GM12878 (cell line): ENCODE measurements at regions not wholly inside any gene's neighbourhood (a gene's known extent, or its start where the extent isn't known, plus 50 kb on each side); places are given as distances from the start of the nearest gene placed in this dataset.

Experiments used
- ATAC-seq: fragments of 200-7000 bp; cut with Tn5 transposase; 3 replicates; pipeline ENCODE4 v1.9.1; 2020; ENCODE audit warnings: mild to moderate bottlenecking, moderate library complexity
- BruUV-seq: library from RNA; stranded (reverse); fragments of 400-500 nt; replicated peaks from 2 replicates; lab custom pipeline; 2021; lab: Mats Ljungman, UMichigan
- CTCF ChIA-PET: fragments of 300-600 bp; sonication (Branson Sonifier 250); formaldehyde crosslinking; extraction: SDS; loops from one replicate; lab custom pipeline; 2021; ENCODE audit warnings: inconsistent platforms; lab: Yijun Ruan, JAX
- POLR2A ChIA-PET: fragments of 350-600 bp; formaldehyde crosslinking; extraction: SDS; loops from one replicate; lab custom pipeline; 2021; ENCODE audit warnings: inconsistent platforms; lab: Charles Lee
- RAD21 ChIA-PET: fragments of 300-600 bp; sonication (Branson Sonifier 250); formaldehyde crosslinking; loops from one replicate; lab custom pipeline; 2023; ENCODE audit warnings: antibody characterized with exemption; ENCODE audit not compliant: unreplicated experiment; lab: Charles Lee
- SMC1A ChIA-PET: fragments of 300-600 bp; sonication (Branson Sonifier 250); formaldehyde crosslinking; loops from one replicate; lab custom pipeline; 2023; ENCODE audit not compliant: unreplicated experiment, uncharacterized antibody; lab: Charles Lee
- DNase-seq: peaks from one replicate; pipeline ENCODE4 v3.0.0-alpha.2; 2011; ENCODE audit warnings: low read depth, low spot score
- FAIRE-seq: peaks from 3 replicates; lab custom pipeline; 2011; peaks lifted over from hg19 to GRCh38; lab: Jason Lieb, UNC
- H2AFZ ChIP-seq: 2 replicates; pipeline ENCODE4 v1.6.0; 2011; ENCODE audit warnings: low read depth, low read length, control low read depth; ENCODE audit not compliant: control insufficient read depth
- H3K27ac ChIP-seq: 2 replicates; pipeline ENCODE4 v1.5.1; 2011; ENCODE audit warnings: control low read depth; ENCODE audit not compliant: control insufficient read depth, insufficient read depth
- H3K27me3 ChIP-seq, 2 experiments: replicated peaks in 1 of 2; 2 replicates each; pipeline versions ENCODE4 v1.6.0 to v1.6.1; 2011; ENCODE audit warnings: low read length in 1 of 2; ENCODE audit not compliant: control insufficient read depth in 2 of 2, insufficient read depth in 2 of 2
- H3K36me3 ChIP-seq, 2 experiments: 2 replicates each; pipeline ENCODE4 v1.5.1; 2011; ENCODE audit warnings: low read length in 1 of 2; ENCODE audit not compliant: control insufficient read depth in 2 of 2, insufficient read depth in 2 of 2
- H3K4me1 ChIP-seq: 2 replicates; pipeline ENCODE4 v1.6.1; 2011; ENCODE audit warnings: mild to moderate bottlenecking, low read length, moderate library complexity, mixed read lengths; ENCODE audit not compliant: control insufficient read depth, insufficient read depth
- H3K4me2 ChIP-seq: 2 replicates; pipeline ENCODE4 v1.6.0; 2011; ENCODE audit warnings: control low read depth; ENCODE audit not compliant: control insufficient read depth, insufficient read depth
- H3K4me3 ChIP-seq: fragments of 200-600 bp; sonication (generic); 2 replicates; pipeline ENCODE4 v1.5.1; 2016
- H3K79me2 ChIP-seq: 2 replicates; pipeline ENCODE4 v1.6.0; 2011; ENCODE audit warnings: low read length; ENCODE audit not compliant: control insufficient read depth, insufficient read depth
- H3K9ac ChIP-seq: 2 replicates; pipeline ENCODE4 v1.8.0; 2011; ENCODE audit warnings: low read length, control low read depth, mixed read lengths; ENCODE audit not compliant: control insufficient read depth, insufficient read depth
- H3K9me3 ChIP-seq: replicated peaks from 3 replicates; pipeline ENCODE4 v1.5.1; 2011; ENCODE audit warnings: mild to moderate bottlenecking, low read length; ENCODE audit not compliant: control insufficient read depth, insufficient read depth
- H4K20me1 ChIP-seq: 2 replicates; pipeline ENCODE4 v1.6.0; 2011; ENCODE audit not compliant: control insufficient read depth, insufficient read depth
- CHD1 ChIP-seq: IDR thresholded peaks from 2 replicates; pipeline ENCODE4 v1.6.1; 2012; ENCODE audit warnings: low read depth, low read length, improper control_type of control experiment
- GABPA ChIP-seq: IDR thresholded peaks from 2 replicates; pipeline ENCODE4 v1.6.1; 2014; ENCODE audit warnings: antibody characterized with exemption, low read depth, mild to moderate bottlenecking, inconsistent platforms
- IKZF1 ChIP-seq: fragments of 450-650 bp; conservative IDR thresholded peaks from 2 replicates; pipeline ENCODE4 v1.6.1; 2017; ENCODE audit warnings: antibody characterized with exemption, mild to moderate bottlenecking
- JUNB ChIP-seq: IDR thresholded peaks from 2 replicates; pipeline ENCODE4 v1.6.1; 2016; ENCODE audit warnings: antibody characterized with exemption, mild to moderate bottlenecking
- KLF5 ChIP-seq: fragments of 450-650 bp; IDR thresholded peaks from 2 replicates; pipeline ENCODE4 v1.6.1; 2014; ENCODE audit warnings: mild to moderate bottlenecking; ENCODE audit not compliant: partially characterized antibody
- MTA2 ChIP-seq: fragments of 450-650 bp; IDR thresholded peaks from 2 replicates; pipeline ENCODE4 v1.6.1; 2016; ENCODE audit warnings: low read depth, mild to moderate bottlenecking, moderate library complexity
- MYC ChIP-seq: IDR thresholded peaks from 2 replicates; pipeline ENCODE4 v1.6.1; 2011; ENCODE audit warnings: mild to moderate bottlenecking, low read length, moderate library complexity, inconsistent platforms; ENCODE audit not compliant: insufficient read depth, insufficient replicate concordance, insufficient read length, severe bottlenecking
- SIX5 ChIP-seq: IDR thresholded peaks from 2 replicates; pipeline ENCODE4 v1.6.1; 2011; ENCODE audit warnings: mild to moderate bottlenecking, low read depth, low read length, moderate library complexity; ENCODE audit not compliant: severe bottlenecking
- STAT1 ChIP-seq: fragments of 450-650 bp; conservative IDR thresholded peaks from 2 replicates; pipeline ENCODE4 v1.6.1; 2014; ENCODE audit warnings: antibody characterized with exemption, mild to moderate bottlenecking
- ZBTB33 ChIP-seq: fragments of 450-650 bp; IDR thresholded peaks from 2 replicates; pipeline ENCODE4 v1.6.1; 2017; ENCODE audit warnings: mild to moderate bottlenecking
- ZZZ3 ChIP-seq: IDR thresholded peaks from 2 replicates; pipeline ENCODE4 v1.6.1; 2011; ENCODE audit warnings: low read depth; ENCODE audit not compliant: control insufficient read depth, insufficient read length
- WGBS: methylation state at CpG from one replicate; pipeline ENCODE4 v1.1.6; 2016; ENCODE audit warnings: low lambda C conversion rate; ENCODE audit not compliant: insufficient replicate concordance, insufficient coverage; ENCODE audit errors: missing lambda C conversion rate; 5-methylcytosine and 5-hydroxymethylcytosine counted together
- in situ Hi-C: fragments of 300-500 bp; cut with MboI; formaldehyde crosslinking; loops from 9 replicates; pipeline ENCODE4 v1.14.3; 2018; ENCODE audit warnings: mixed read lengths
- intact Hi-C: fragments of 100-400 bp; cut with micrococcal nuclease; formaldehyde crosslinking; loops from one replicate; pipeline ENCODE4 v1.14.2; 2022; ENCODE audit not compliant: unreplicated experiment
- TF ChIP-seq, protein P1 (sequence below): fragments of 450-650 bp; conservative IDR thresholded peaks from 2 replicates; pipeline ENCODE4 v1.6.1; 2017; ENCODE audit warnings: mild to moderate bottlenecking, moderate library complexity

- no peak for TF ChIP-seq STAT1
- TF ChIP-seq CHD1, result no peak
Observed at GRCh38 chr5:53327811-53328334, 152.6 kb upstream of the FST start (continued).

DNA sequence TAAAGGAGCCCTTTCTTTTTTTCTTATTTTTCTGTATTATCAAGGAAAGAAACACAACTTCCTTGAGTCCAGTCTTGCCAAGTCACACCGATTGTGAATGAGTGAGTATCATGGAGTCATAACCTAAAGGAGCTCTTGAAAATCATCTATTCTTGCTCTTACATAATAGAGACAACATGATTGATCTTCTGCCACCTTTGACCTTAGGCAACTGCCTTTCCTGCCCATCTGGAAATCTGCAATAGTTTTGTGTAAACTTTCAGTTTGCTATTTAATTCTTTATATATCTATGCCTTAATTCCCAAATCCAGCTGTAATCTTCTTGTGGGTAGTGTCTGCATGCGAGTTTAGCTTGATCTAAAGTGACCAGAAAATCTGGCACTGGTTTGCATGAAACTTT lies 149.9 kb upstream of the FST start:
- ChIA-PET CTCF (no interaction called here), RAD21 (no interaction called here), SMC1A (no interaction called here), POLR2A (no interaction called here)
- no peaks in the 10 kb centered on the region for H3K4me1 ChIP-seq
- FAIRE-seq, result no peak
- no peak overlapping the region for H2AFZ ChIP-seq
- ATAC-seq, result no peak
- H4K20me1 ChIP-seq, result no peaks in the 10 kb centered on the region
- H3K27ac ChIP-seq, result no peak overlapping the region
- intact Hi-C loops, result no loop called here
- H3K27me3 ChIP-seq, result no peaks in the 10 kb centered on the region
- WGBS, result 0% methylated on average over 2 of the region's 2 CpGs
- in situ Hi-C loops, result no loop called here
- no peaks in the 10 kb centered on the region for H3K36me3 ChIP-seq
- H3K4me3 ChIP-seq, result no peak overlapping the region
- DNase-seq, result no peak
- H3K4me2 ChIP-seq, result no peak overlapping the region
- H3K79me2 ChIP-seq, result no peaks in the 10 kb centered on the region
- no peaks in the 10 kb centered on the region for H3K9me3 ChIP-seq
- TF ChIP-seq KLF5, result no peak
- no peak overlapping the region for H3K9ac ChIP-seq
- no TSS peak for BruUV-seq

DNA sequence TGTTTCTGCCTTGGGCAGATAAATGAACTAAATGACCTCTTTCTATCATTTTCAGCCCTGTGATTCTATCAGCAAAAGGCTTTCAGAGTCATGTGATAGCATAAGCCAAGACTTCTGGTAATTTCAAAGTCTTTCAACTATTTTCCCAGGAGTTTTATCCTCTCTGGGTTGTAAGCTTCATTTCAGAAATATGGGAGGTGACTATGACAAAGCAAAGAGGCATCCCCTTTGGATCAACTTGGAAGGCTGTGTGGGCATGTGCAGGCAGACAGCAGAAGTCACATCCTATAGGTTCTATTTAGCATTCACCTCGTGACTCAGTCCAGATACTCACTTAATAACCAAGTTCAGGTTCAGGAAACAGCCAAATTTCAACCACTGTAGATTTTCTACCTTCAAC lies 149.0 kb upstream of the FST start:
- H3K4me3 ChIP-seq, result no peak overlapping the region
- in situ Hi-C loops, result no loop called here
- no peak overlapping the region for H3K27ac ChIP-seq
- no peak for TF ChIP-seq GABPA
- TF ChIP-seq, protein P1, sequence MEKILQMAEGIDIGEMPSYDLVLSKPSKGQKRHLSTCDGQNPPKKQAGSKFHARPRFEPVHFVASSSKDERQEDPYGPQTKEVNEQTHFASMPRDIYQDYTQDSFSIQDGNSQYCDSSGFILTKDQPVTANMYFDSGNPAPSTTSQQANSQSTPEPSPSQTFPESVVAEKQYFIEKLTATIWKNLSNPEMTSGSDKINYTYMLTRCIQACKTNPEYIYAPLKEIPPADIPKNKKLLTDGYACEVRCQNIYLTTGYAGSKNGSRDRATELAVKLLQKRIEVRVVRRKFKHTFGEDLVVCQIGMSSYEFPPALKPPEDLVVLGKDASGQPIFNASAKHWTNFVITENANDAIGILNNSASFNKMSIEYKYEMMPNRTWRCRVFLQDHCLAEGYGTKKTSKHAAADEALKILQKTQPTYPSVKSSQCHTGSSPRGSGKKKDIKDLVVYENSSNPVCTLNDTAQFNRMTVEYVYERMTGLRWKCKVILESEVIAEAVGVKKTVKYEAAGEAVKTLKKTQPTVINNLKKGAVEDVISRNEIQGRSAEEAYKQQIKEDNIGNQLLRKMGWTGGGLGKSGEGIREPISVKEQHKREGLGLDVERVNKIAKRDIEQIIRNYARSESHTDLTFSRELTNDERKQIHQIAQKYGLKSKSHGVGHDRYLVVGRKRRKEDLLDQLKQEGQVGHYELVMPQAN, result no peak
- no peak for TF ChIP-seq SIX5
- no peak for TF ChIP-seq JUNB
- no peak for TF ChIP-seq MTA2
- no peak for TF ChIP-seq MYC
- no peak for TF ChIP-seq ZZZ3
- no peak for TF ChIP-seq ZBTB33
- no peak for TF ChIP-seq IKZF1
- CTCF ChIA-PET, result no interaction called here
- no peaks in the 10 kb centered on the region for H3K27me3 ChIP-seq
- FAIRE-seq (no peak), ATAC-seq (no peak), DNase-seq (no peak)
- no peaks in the 10 kb centered on the region for H3K9me3 ChIP-seq
- no peaks in the 10 kb centered on the region for H3K79me2 ChIP-seq
- POLR2A ChIA-PET, result no interaction called here
- H3K9ac ChIP-seq, result no peak overlapping the region
- H4K20me1 ChIP-seq, result no peaks in the 10 kb centered on the region
- intact Hi-C loops, result no loop called here
- RAD21 ChIA-PET, result no interaction called here
- SMC1A ChIA-PET, result no interaction called here
- H2AFZ ChIP-seq, result no peak overlapping the region
- no peaks in the 10 kb centered on the region for H3K4me1 ChIP-seq
- no peaks in the 10 kb centered on the region for H3K36me3 ChIP-seq
- BruUV-seq, result no TSS peak
- WGBS, result 7% methylated on average over 1 of the region's 1 CpG
- no peak overlapping the region for H3K4me2 ChIP-seq
